WTC11 (cell line): ENCODE measurements at regions not wholly inside any gene's neighbourhood (a gene's known extent, or its start where the extent isn't known, plus 50 kb on each side); places are given as distances from the start of the nearest gene placed in this dataset.

Experiments used
- ATAC-seq: fragments of 200-7000 bp; cut with Tn5 transposase; 2 replicates; pipeline ENCODE4 v1.10.0; 2021; ENCODE audit warnings: mild to moderate bottlenecking, moderate library complexity
- CTCF ChIA-PET: fragments of 300-600 bp; sonication (Branson Sonifier 250); formaldehyde crosslinking; loops from one replicate; lab custom pipeline; 2021; ENCODE audit warnings: antibody characterized with exemption; lab: Charles Lee
- POLR2A ChIA-PET: fragments of 350-600 bp; sonication (Branson Sonifier 250); formaldehyde crosslinking; loops from one replicate; lab custom pipeline; 2021; ENCODE audit warnings: antibody characterized with exemption; lab: Charles Lee
- DNase-seq: peaks from one replicate; pipeline ENCODE4 v3.0.0; 2021; ENCODE audit warnings: low spot score
- H3K27ac Mint-ChIP-seq: 2 replicates; pipeline ENCODE4 v1.8.0; 2021; ENCODE audit warnings: mixed read lengths
- H3K27me3 Mint-ChIP-seq: 2 replicates; pipeline ENCODE4 v1.8.0; 2021; ENCODE audit warnings: low read depth, mild to moderate bottlenecking, moderate library complexity, mixed read lengths
- H3K36me3 Mint-ChIP-seq: 2 replicates; pipeline ENCODE4 v1.8.0; 2021; ENCODE audit warnings: mixed read lengths
- H3K4me1 Mint-ChIP-seq: 2 replicates; pipeline ENCODE4 v1.8.0; 2022; ENCODE audit warnings: mixed read lengths
- H3K4me3 Mint-ChIP-seq: 2 replicates; pipeline ENCODE4 v1.8.0; 2021; ENCODE audit warnings: mild to moderate bottlenecking, moderate library complexity, mixed read lengths
- H3K9me3 Mint-ChIP-seq: 2 replicates; pipeline ENCODE4 v1.8.0; 2021; ENCODE audit warnings: mixed read lengths
- ATF6 ChIP-seq: sonication (generic); formaldehyde crosslinking; IDR thresholded peaks from 2 replicates; pipeline ENCODE4 v1.8.1; 2023; ENCODE audit warnings: mild to moderate bottlenecking, missing genetic modification reagents
- CDX4 ChIP-seq: fragments of 250-450 bp; sonication (Bioruptor Pico); IDR thresholded peaks from 2 replicates; pipeline ENCODE4 v1.9.0; 2021; ENCODE audit warnings: moderate library complexity, mild to moderate bottlenecking, inconsistent platforms, borderline replicate concordance
- E2F1 ChIP-seq: sonication (generic); formaldehyde crosslinking; IDR thresholded peaks from 2 replicates; pipeline ENCODE4 v1.8.0; 2022; ENCODE audit warnings: mild to moderate bottlenecking, missing genetic modification reagents
- E2F5 ChIP-seq: sonication (generic); formaldehyde crosslinking; IDR thresholded peaks from 2 replicates; pipeline ENCODE4 v1.8.1; 2022; ENCODE audit warnings: mild to moderate bottlenecking, moderate library complexity, missing genetic modification reagents
- FOXP4 ChIP-seq: sonication (generic); formaldehyde crosslinking; IDR thresholded peaks from 2 replicates; pipeline ENCODE4 v1.8.0; 2022; ENCODE audit warnings: mild to moderate bottlenecking, missing genetic modification reagents
- JAZF1 ChIP-seq: fragments of 250-450 bp; sonication (Bioruptor Pico); IDR thresholded peaks from 2 replicates; pipeline ENCODE4 v1.9.0; 2021; ENCODE audit warnings: moderate library complexity, mild to moderate bottlenecking, inconsistent platforms
- KAT7 ChIP-seq: sonication (generic); formaldehyde crosslinking; IDR thresholded peaks from 2 replicates; pipeline ENCODE4 v1.8.1; 2023; ENCODE audit warnings: missing genetic modification reagents, mild to moderate bottlenecking, borderline replicate concordance
- RELA ChIP-seq: sonication (generic); formaldehyde crosslinking; IDR thresholded peaks from 2 replicates; pipeline ENCODE4 v1.8.1; 2022; ENCODE audit warnings: missing genetic modification reagents, mild to moderate bottlenecking, borderline replicate concordance
- RORB ChIP-seq: fragments of 250-450 bp; sonication (Bioruptor Pico); IDR thresholded peaks from 2 replicates; pipeline ENCODE4 v1.9.0; 2021; ENCODE audit warnings: mild to moderate bottlenecking
- SMAD3 ChIP-seq: sonication (generic); formaldehyde crosslinking; IDR thresholded peaks from 2 replicates; pipeline ENCODE4 v1.8.0; 2022; ENCODE audit warnings: missing genetic modification reagents, mild to moderate bottlenecking, borderline replicate concordance
- SP1 ChIP-seq: sonication (generic); formaldehyde crosslinking; conservative IDR thresholded peaks from 2 replicates; pipeline ENCODE4 v1.8.1; 2022; ENCODE audit warnings: missing genetic modification reagents
- TEAD1 ChIP-seq: sonication (generic); formaldehyde crosslinking; IDR thresholded peaks from 2 replicates; pipeline ENCODE4 v1.8.0; 2022; ENCODE audit warnings: mild to moderate bottlenecking, missing genetic modification reagents
- ZNF121 ChIP-seq: sonication (generic); formaldehyde crosslinking; IDR thresholded peaks from 2 replicates; pipeline ENCODE4 v1.8.0; 2023; ENCODE audit warnings: missing genetic modification reagents
- ZNF416 ChIP-seq: fragments of 250-450 bp; sonication (Bioruptor Pico); IDR thresholded peaks from 2 replicates; pipeline ENCODE4 v1.9.0; 2021; ENCODE audit warnings: mild to moderate bottlenecking, inconsistent platforms
- ZNF512 ChIP-seq: sonication (generic); formaldehyde crosslinking; IDR thresholded peaks from 2 replicates; pipeline ENCODE4 v1.8.1; 2022; ENCODE audit warnings: missing genetic modification reagents, borderline replicate concordance
- ZSCAN18 ChIP-seq: fragments of 250-450 bp; sonication (Bioruptor Pico); IDR thresholded peaks from 2 replicates; pipeline ENCODE4 v2.1.2; 2022; ENCODE audit warnings: mild to moderate bottlenecking, moderate library complexity

- no peak for ATAC-seq
- no peak overlapping the region for H3K27ac Mint-ChIP-seq
- CTCF ChIA-PET, result no interaction called here
These were observed 1459.5 kb downstream of the ZPLD1 start for GRCh38 chr3:103894162-103894822.

More at GRCh38 chr3:103894162-103894822, 1459.5 kb downstream of the ZPLD1 start:
- Mint-ChIP-seq H3K36me3 (no peaks in the 10 kb centered on the region), H3K4me1 (no peaks in the 10 kb centered on the region), H3K27me3 (no peaks in the 10 kb centered on the region), H3K9me3 (peaks cover 3% of the 10 kb centered on the region; the same call in 1 of the 2 replicates), H3K4me3 (no peak overlapping the region)
- POLR2A ChIA-PET, result no interaction called here
- TF ChIP-seq TEAD1 (CRISPR knock-in tag), result no peak
- no peak for TF ChIP-seq RELA (CRISPR knock-in tag)
- no peak for TF ChIP-seq JAZF1 (CRISPR knock-in tag)
- no peak for TF ChIP-seq E2F5
- TF ChIP-seq ZNF416 (CRISPR knock-in tag), result no peak
- no peak for TF ChIP-seq ZSCAN18 (CRISPR knock-in tag)
- no peak for TF ChIP-seq ZNF121 (CRISPR knock-in tag)
- no peak for TF ChIP-seq ATF6
- no peak for TF ChIP-seq E2F1
- TF ChIP-seq ZNF512 (CRISPR knock-in tag), result no peak
- TF ChIP-seq SMAD3 (CRISPR knock-in tag), result no peak
- TF ChIP-seq FOXP4, result no peak
- no peak for TF ChIP-seq RORB (CRISPR knock-in tag)
- no peak for TF ChIP-seq CDX4 (CRISPR knock-in tag)
- TF ChIP-seq SP1 (CRISPR knock-in tag), result no peak
- no peak for TF ChIP-seq KAT7 (CRISPR knock-in tag)
- no peak for DNase-seq
